Nephron progenitor cell (in vitro differentiated cells): ENCODE measurements at regions not wholly inside any gene's neighbourhood (a gene's known extent, or its start where the extent isn't known, plus 50 kb on each side); places are given as distances from the start of the nearest gene placed in this dataset.

Experiments used
- DNase-seq: peaks from one replicate; pipeline ENCODE4 v3.0.0; 2021
- H3K27ac Mint-ChIP-seq: 2 replicates; pipeline ENCODE4 v1.8.0; 2021; ENCODE audit warnings: mild to moderate bottlenecking, moderate library complexity, mixed read lengths
- H3K27me3 Mint-ChIP-seq: 2 replicates; pipeline ENCODE4 v1.8.0; 2021; ENCODE audit warnings: mild to moderate bottlenecking, low read depth, mixed read lengths; ENCODE audit not compliant: poor library complexity
- H3K36me3 Mint-ChIP-seq: 2 replicates; pipeline ENCODE4 v1.8.0; 2021; ENCODE audit warnings: low read depth, mixed read lengths
- H3K4me1 Mint-ChIP-seq: 2 replicates; pipeline ENCODE4 v1.8.0; 2021; ENCODE audit warnings: mixed read lengths
- H3K4me3 Mint-ChIP-seq: 2 replicates; pipeline ENCODE4 v1.8.0; 2021; ENCODE audit warnings: mild to moderate bottlenecking, moderate library complexity, mixed read lengths
- H3K9me3 Mint-ChIP-seq: 2 replicates; pipeline ENCODE4 v1.8.0; 2021; ENCODE audit warnings: mild to moderate bottlenecking, moderate library complexity, mixed read lengths
- CTCF ChIP-seq: fragments of 200-600 bp; sonication (generic); IDR thresholded peaks from 2 replicates; pipeline ENCODE4 v1.5.0; 2021; ENCODE audit warnings: antibody characterized with exemption

GRCh38 chr3:84275532-84275931, 683.3 kb upstream of the CADM2 start:
- no peak for TF ChIP-seq CTCF
- no peak overlapping the region for H3K27ac Mint-ChIP-seq
- no peaks in the 10 kb centered on the region for H3K4me1 Mint-ChIP-seq
- no peaks in the 10 kb centered on the region for H3K36me3 Mint-ChIP-seq
- no peak for DNase-seq
- H3K9me3 Mint-ChIP-seq: no peaks in the 10 kb centered on the region
- H3K27me3 Mint-ChIP-seq: no peaks in the 10 kb centered on the region
- no peak overlapping the region for H3K4me3 Mint-ChIP-seq

GRCh38 chr3:84277562-84278224, 681.1 kb upstream of the CADM2 start:
- Mint-ChIP-seq H3K27ac (no peak overlapping the region), H3K9me3 (peaks cover 3% of the 10 kb centered on the region), H3K4me1 (no peaks in the 10 kb centered on the region), H3K36me3 (no peaks in the 10 kb centered on the region), H3K27me3 (no peaks in the 10 kb centered on the region), H3K4me3 (no peak overlapping the region)
- no peak for TF ChIP-seq CTCF
- no peak for DNase-seq

GRCh38 chr3:84292128-84292527, 666.7 kb upstream of the CADM2 start:
- H3K27ac Mint-ChIP-seq: no peak overlapping the region
- TF ChIP-seq CTCF: no peak
- no peaks in the 10 kb centered on the region for H3K27me3 Mint-ChIP-seq
- H3K4me3 Mint-ChIP-seq: no peak overlapping the region
- H3K9me3 Mint-ChIP-seq: no peaks in the 10 kb centered on the region
- no peaks in the 10 kb centered on the region for H3K4me1 Mint-ChIP-seq
- DNase-seq: no peak
- no peaks in the 10 kb centered on the region for H3K36me3 Mint-ChIP-seq

GRCh38 chr3:84299329-84299728, 659.5 kb upstream of the CADM2 start:
- Mint-ChIP-seq H3K27ac (no peak overlapping the region), H3K4me3 (no peak overlapping the region), H3K9me3 (no peaks in the 10 kb centered on the region), H3K27me3 (peaks cover 3% of the 10 kb centered on the region), H3K4me1 (no peaks in the 10 kb centered on the region), H3K36me3 (no peaks in the 10 kb centered on the region)
- DNase-seq: no peak
- TF ChIP-seq CTCF: no peak

GRCh38 chr3:84304214-84304613, 654.6 kb upstream of the CADM2 start:
- no peak for DNase-seq
- Mint-ChIP-seq H3K27ac (no peak overlapping the region), H3K4me1 (no peaks in the 10 kb centered on the region), H3K9me3 (no peaks in the 10 kb centered on the region), H3K27me3 (peaks cover 3% of the 10 kb centered on the region), H3K4me3 (no peak overlapping the region), H3K36me3 (no peaks in the 10 kb centered on the region)
- no peak for TF ChIP-seq CTCF

- Mint-ChIP-seq H3K4me1 (no peaks in the 10 kb centered on the region), H3K36me3 (no peaks in the 10 kb centered on the region), H3K4me3 (no peak overlapping the region), H3K27ac (no peak overlapping the region), H3K27me3 (peaks cover 3% of the 10 kb centered on the region), H3K9me3 (no peaks in the 10 kb centered on the region)
- no peak for DNase-seq
- TF ChIP-seq CTCF: no peak
Observed at GRCh38 chr3:84307339-84307738, 651.5 kb upstream of the CADM2 start.
